SK-N-MC (cell line): ENCODE measurements at regions not wholly inside any gene's neighbourhood (a gene's known extent, or its start where the extent isn't known, plus 50 kb on each side); places are given as distances from the start of the nearest gene placed in this dataset.

Experiments
- EZH2 ChIP-seq: fragments of 200-600 bp; sonication (generic); IDR thresholded peaks from one replicate; pipeline ENCODE4 v1.6.1; 2017; ENCODE audit warnings: antibody characterized with exemption
- FOXP2 ChIP-seq: optimal IDR thresholded peaks from 2 replicates; pipeline ENCODE3; 2011; ENCODE audit warnings: mild to moderate bottlenecking, moderate library complexity; ENCODE audit not compliant: insufficient read depth; ENCODE audit errors: extremely low read length, control extremely low read depth
- POLR2AphosphoS5 ChIP-seq: IDR thresholded peaks from 2 replicates; pipeline ENCODE4 v1.6.1; 2012; ENCODE audit warnings: mild to moderate bottlenecking, low read depth, low read length, borderline replicate concordance

DNA sequence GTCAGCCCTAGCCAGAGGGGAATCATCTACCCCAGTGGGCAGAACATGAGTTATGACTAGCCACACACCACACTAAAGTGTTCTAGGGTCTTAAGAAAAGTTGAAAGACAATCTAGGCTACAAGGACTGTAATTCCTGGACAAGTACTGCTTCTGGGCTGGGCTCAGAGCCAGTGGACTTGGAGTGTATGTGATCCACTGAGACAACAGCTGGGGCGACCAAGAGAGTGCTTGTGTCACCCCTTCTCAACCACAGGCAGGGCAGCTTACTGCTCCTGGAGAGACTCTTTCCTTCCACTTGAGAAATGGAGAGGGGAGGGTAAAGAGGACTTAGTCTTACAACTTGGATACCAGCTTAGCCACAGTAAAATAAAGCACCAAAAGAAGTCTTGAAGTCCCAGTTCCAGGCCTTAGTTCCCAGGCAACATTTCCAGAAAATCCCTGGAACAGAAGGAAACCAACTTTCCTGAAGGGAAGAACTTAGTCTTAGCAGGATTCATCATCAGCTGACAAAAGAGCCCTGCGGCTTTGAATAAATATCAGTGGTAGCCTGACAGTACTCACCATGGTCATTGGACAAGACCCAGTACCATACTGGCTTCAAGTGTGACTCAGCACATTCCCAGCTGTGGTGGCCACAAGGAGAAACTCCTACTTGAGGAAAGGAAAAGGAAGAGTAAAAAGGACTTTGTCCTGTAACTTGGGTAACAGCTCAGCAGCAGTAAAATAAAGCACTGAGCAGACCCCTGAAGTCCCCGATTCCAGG, 355.1 kb upstream of the ADGRB3 start:
- TF ChIP-seq POLR2AphosphoS5 (no peak), EZH2 (no peak), FOXP2 (no peak)
